ENCODE measurements at regions not wholly inside any gene's neighbourhood (a gene's known extent, or its start where the extent isn't known, plus 50 kb on each side); places are given as distances from the start of the nearest gene placed in this dataset.

- TF ChIP-seq PBX3 (IDR thresholded peaks at IDR 0.05) (no peak), CTCF (IDR thresholded peaks at IDR 0.05) (no peak), NR3C1 (IDR thresholded peaks at IDR 0.05) (no peak), CHD2 (IDR thresholded peaks at IDR 0.05; ENCODE audit: low read length, partially characterized antibody) (no peak), RCOR1 (IDR thresholded peaks at IDR 0.05; ENCODE audit: low read depth, low read length) (no peak), MYC (IDR thresholded peaks at IDR 0.05; ENCODE audit: borderline replicate concordance, low read length) (no peak), POLR2A (IDR thresholded peaks at IDR 0.05; ENCODE audit: low read length) (no peak), TFCP2L1 (CRISPR knock-in tag; IDR thresholded peaks at IDR 0.05) (no peak), MAX (IDR thresholded peaks at IDR 0.05) (no peak), USF2 (IDR thresholded peaks at IDR 0.05) (no peak), E2F6 (IDR thresholded peaks at IDR 0.05; ENCODE audit: borderline replicate concordance, low read depth) (no peak), HMGXB4 (CRISPR knock-in tag; IDR thresholded peaks at IDR 0.05; ENCODE audit: borderline replicate concordance) (no peak), CEBPB (IDR thresholded peaks at IDR 0.05) (no peak), EP300 (IDR thresholded peaks at IDR 0.05) (no peak)
Measured at GRCh38 chr10:107553470-107553869, 389.0 kb upstream of the SORCS1 start.
